OCI-LY3 (cell line): ENCODE measurements at regions not wholly inside any gene's neighbourhood (a gene's known extent, or its start where the extent isn't known, plus 50 kb on each side); places are given as distances from the start of the nearest gene placed in this dataset.

Experiments
- H2AFZ ChIP-seq: fragments of 200-600, 300-600 bp; shearing (Covaris generic); 2 replicates; pipeline ENCODE4 v1.6.0; 2014; ENCODE audit warnings: antibody characterized with exemption, low read depth, low read length
- H3K27ac ChIP-seq: fragments of 200-600, 300-600 bp; sonication (generic); 2 replicates; pipeline ENCODE4 v1.5.1; 2014; ENCODE audit warnings: mild to moderate bottlenecking, low read length, moderate library complexity, mixed read lengths
- H3K27me3 ChIP-seq: fragments of 200-600, 300-600 bp; sonication (generic); 2 replicates; pipeline ENCODE4 v1.6.1; 2014; ENCODE audit warnings: low read depth, low read length, mixed read lengths
- H3K36me3 ChIP-seq: fragments of 200-600, 300-600 bp; sonication (generic); replicated peaks from 2 replicates; pipeline ENCODE3; 2014; ENCODE audit warnings: low read depth, low read length, mixed read lengths
- H3K4me1 ChIP-seq: fragments of 300-600, 200-600 bp; sonication (generic); 2 replicates; pipeline ENCODE4 v1.6.1; 2014; ENCODE audit warnings: low read length, mixed read lengths
- H3K4me2 ChIP-seq: fragments of 200-600, 300-600 bp; sonication (generic); 2 replicates; pipeline ENCODE4 v1.6.1; 2014; ENCODE audit warnings: low read length, mixed read lengths
- H3K4me3 ChIP-seq: fragments of 300-600, 200-600 bp; sonication (generic); 2 replicates; pipeline ENCODE4 v1.5.1; 2014; ENCODE audit warnings: antibody characterized with exemption, mild to moderate bottlenecking, low read length, moderate library complexity
- H3K79me2 ChIP-seq: fragments of 300-600, 200-600 bp; shearing (Covaris generic); 2 replicates; pipeline ENCODE4 v1.6.1; 2014; ENCODE audit warnings: mild to moderate bottlenecking, low read length, mixed read lengths
- H3K9ac ChIP-seq: fragments of 300-600, 200-600 bp; shearing (Covaris generic); 2 replicates; pipeline ENCODE4 v1.6.0; 2014; ENCODE audit warnings: mild to moderate bottlenecking, low read length, moderate library complexity
- H3K9me3 ChIP-seq: fragments of 200-600, 300-600 bp; shearing (Covaris generic); 2 replicates; pipeline ENCODE4 v1.6.1; 2014; ENCODE audit warnings: low read length, mixed read lengths; ENCODE audit not compliant: insufficient read depth
- H4K20me1 ChIP-seq: fragments of 200-600, 300-600 bp; sonication (generic); 2 replicates; pipeline ENCODE4 v1.6.1; 2016; ENCODE audit warnings: low read length, mixed read lengths; ENCODE audit not compliant: insufficient read depth
- EZH2phosphoT487 ChIP-seq: fragments of 200-600 bp; shearing (Covaris generic); IDR thresholded peaks from 2 replicates; pipeline ENCODE4 v1.6.1; 2018; ENCODE audit warnings: antibody characterized with exemption, mixed run types, low read depth
- TF ChIP-seq, protein P1 (sequence below): fragments of 200-600, 300-600 bp; sonication (generic); IDR thresholded peaks from 2 replicates; pipeline ENCODE4 v1.5.1; 2014; ENCODE audit warnings: antibody characterized with exemption, low read length, low read depth

DNA sequence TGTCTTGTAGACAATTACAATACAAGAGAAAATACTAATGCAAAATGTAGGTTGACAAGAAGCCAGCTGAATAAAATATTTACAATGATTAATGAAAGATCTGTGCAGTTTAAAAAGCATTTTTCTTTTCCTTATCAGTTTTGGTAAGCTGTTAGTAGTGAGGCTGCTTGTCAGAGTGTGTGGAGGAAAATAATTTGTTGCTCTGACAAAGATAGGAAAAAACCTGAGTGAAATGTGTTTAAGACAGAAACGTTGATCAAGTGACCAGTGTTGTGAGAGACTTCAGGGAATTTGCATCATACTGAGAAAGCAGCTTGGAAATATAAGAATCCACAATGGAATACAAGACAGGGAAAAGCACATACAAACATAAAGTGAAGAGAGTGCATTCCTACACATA is 360.3 kb upstream of the CDH18 start:
- Histone ChIP-seq H3K4me2 (no peak overlapping the region), H3K27me3 (no peaks in the 10 kb centered on the region), H3K4me1 (0 out of 2 replicates have a peak, but pooled peaks cover 3% of the 10 kb centered on the region), H2AFZ (no peak overlapping the region), H3K36me3 (no peaks in the 10 kb centered on the region), H3K79me2 (no peaks in the 10 kb centered on the region), H4K20me1 (no peaks in the 10 kb centered on the region), H3K27ac (no peak overlapping the region), H3K9me3 (0 out of 2 replicates have a peak, but pooled peaks cover 6% of the 10 kb centered on the region), H3K4me3 (no peak overlapping the region), H3K9ac (no peak overlapping the region)
- TF ChIP-seq EZH2phosphoT487: no peak
- TF ChIP-seq, protein P1, sequence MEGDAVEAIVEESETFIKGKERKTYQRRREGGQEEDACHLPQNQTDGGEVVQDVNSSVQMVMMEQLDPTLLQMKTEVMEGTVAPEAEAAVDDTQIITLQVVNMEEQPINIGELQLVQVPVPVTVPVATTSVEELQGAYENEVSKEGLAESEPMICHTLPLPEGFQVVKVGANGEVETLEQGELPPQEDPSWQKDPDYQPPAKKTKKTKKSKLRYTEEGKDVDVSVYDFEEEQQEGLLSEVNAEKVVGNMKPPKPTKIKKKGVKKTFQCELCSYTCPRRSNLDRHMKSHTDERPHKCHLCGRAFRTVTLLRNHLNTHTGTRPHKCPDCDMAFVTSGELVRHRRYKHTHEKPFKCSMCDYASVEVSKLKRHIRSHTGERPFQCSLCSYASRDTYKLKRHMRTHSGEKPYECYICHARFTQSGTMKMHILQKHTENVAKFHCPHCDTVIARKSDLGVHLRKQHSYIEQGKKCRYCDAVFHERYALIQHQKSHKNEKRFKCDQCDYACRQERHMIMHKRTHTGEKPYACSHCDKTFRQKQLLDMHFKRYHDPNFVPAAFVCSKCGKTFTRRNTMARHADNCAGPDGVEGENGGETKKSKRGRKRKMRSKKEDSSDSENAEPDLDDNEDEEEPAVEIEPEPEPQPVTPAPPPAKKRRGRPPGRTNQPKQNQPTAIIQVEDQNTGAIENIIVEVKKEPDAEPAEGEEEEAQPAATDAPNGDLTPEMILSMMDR: no peak

DNA sequence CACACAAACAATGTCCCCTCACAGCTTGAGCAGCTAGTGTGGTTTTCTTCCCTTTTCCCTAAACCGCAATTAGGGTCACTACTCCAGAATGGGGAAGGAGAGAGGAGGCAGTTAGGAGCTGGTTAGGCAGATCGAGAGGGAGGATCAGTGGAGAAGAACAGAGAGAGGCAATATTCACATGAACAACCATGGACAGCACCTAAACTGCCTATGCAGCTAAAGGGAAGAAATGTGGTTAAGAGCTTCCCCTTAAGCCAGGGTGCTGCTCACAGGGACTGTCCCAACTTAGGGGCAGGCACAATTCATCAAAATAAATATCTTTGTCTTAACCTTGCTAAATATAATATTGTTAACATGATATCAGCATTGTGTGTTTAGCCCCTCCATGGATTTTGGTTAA is 359.3 kb upstream of the CDH18 start:
- H3K9me3 ChIP-seq: 0 out of 2 replicates have a peak, but pooled peaks cover 6% of the 10 kb centered on the region
- TF ChIP-seq, protein P1: no peak
- no peak for TF ChIP-seq EZH2phosphoT487
- H4K20me1 ChIP-seq: no peaks in the 10 kb centered on the region
- H2AFZ ChIP-seq: no peak overlapping the region
- H3K27ac ChIP-seq: no peak overlapping the region
- no peaks in the 10 kb centered on the region for H3K27me3 ChIP-seq
- 0 out of 2 replicates have a peak, but pooled peaks cover 3% of the 10 kb centered on the region for H3K4me1 ChIP-seq
- no peaks in the 10 kb centered on the region for H3K36me3 ChIP-seq
- H3K4me3 ChIP-seq: no peak overlapping the region
- no peaks in the 10 kb centered on the region for H3K79me2 ChIP-seq
- no peak overlapping the region for H3K4me2 ChIP-seq
- H3K9ac ChIP-seq: no peak overlapping the region

- no peak overlapping the region for H3K9ac ChIP-seq
- no peaks in the 10 kb centered on the region for H3K36me3 ChIP-seq
- no peak overlapping the region for H3K4me2 ChIP-seq
- H3K27ac ChIP-seq: no peak overlapping the region
- TF ChIP-seq EZH2phosphoT487: no peak
- TF ChIP-seq, protein P1: peak; percentile 32
- no peaks in the 10 kb centered on the region for H3K9me3 ChIP-seq
- no peak overlapping the region for H3K4me3 ChIP-seq
- no peaks in the 10 kb centered on the region for H3K4me1 ChIP-seq
- no peaks in the 10 kb centered on the region for H3K27me3 ChIP-seq
- H3K79me2 ChIP-seq: no peaks in the 10 kb centered on the region
- H4K20me1 ChIP-seq: no peaks in the 10 kb centered on the region
- no peak overlapping the region for H2AFZ ChIP-seq
These were observed 352.1 kb upstream of the CDH18 start for GRCh38 chr5:20340126-20340525.

- TF ChIP-seq EZH2phosphoT487: no peak
- TF ChIP-seq, protein P1: no peak
- Histone ChIP-seq H3K9ac (no peak overlapping the region), H3K79me2 (no peaks in the 10 kb centered on the region)
These were observed 348.0 kb upstream of the CDH18 start for GRCh38 chr5:20335978-20336377.

More at GRCh38 chr5:20335978-20336377, 348.0 kb upstream of the CDH18 start:
- Histone ChIP-seq H2AFZ (no peak overlapping the region), H3K27ac (no peak overlapping the region), H3K4me1 (no peaks in the 10 kb centered on the region), H4K20me1 (no peaks in the 10 kb centered on the region), H3K4me2 (no peak overlapping the region), H3K36me3 (no peaks in the 10 kb centered on the region), H3K27me3 (no peaks in the 10 kb centered on the region), H3K4me3 (no peak overlapping the region), H3K9me3 (no peaks in the 10 kb centered on the region)
